ENCODE measurements at regions not wholly inside any gene's neighbourhood (a gene's known extent, or its start where the extent isn't known, plus 50 kb on each side); places are given as distances from the start of the nearest gene placed in this dataset.

- no peak overlapping the region for H3K9ac ChIP-seq (ENCODE audit: low read length)
- no peak for ATAC-seq
Measured at GRCh38 chr3:27628026-27628750, 93.9 kb downstream of the EOMES start.

More at GRCh38 chr3:27628026-27628750, 93.9 kb downstream of the EOMES start:
- intact Hi-C loops (cut with micrococcal nuclease): no loop called here
- Histone ChIP-seq H3K27me3 (ENCODE audit: insufficient read depth, low read length) (no peaks in the 10 kb centered on the region), H3K4me1 (ENCODE audit: control insufficient read depth in 1 of 2, insufficient read depth in 2 of 2, low read length in 2 of 2) (no peaks in the 10 kb centered on the region), H3K79me2 (ENCODE audit: insufficient read depth, low read length) (no peaks in the 10 kb centered on the region), H3K4me3 (replicated peaks in 1 of 2; ENCODE audit: low read depth in 1 of 2, low read length in 2 of 2) (no peak overlapping the region), H3K36me3 (ENCODE audit: control insufficient read depth in 1 of 2, insufficient read depth in 2 of 2, low read length in 2 of 2) (no peaks in the 10 kb centered on the region), H4K20me1 (ENCODE audit: insufficient read depth) (no peaks in the 10 kb centered on the region), H3K4me2 (ENCODE audit: low read length) (no peak overlapping the region), H3K9me3 (ENCODE audit: control insufficient read depth in 1 of 2, insufficient read depth in 1 of 2, low read depth in 1 of 2, low read length in 2 of 2) (no peaks in the 10 kb centered on the region), H2AFZ (ENCODE audit: low read depth, low read length, poor library complexity, severe bottlenecking) (no peak overlapping the region), H3K9me2 (ENCODE audit: insufficient read depth) (0 out of 2 replicates have a peak, but pooled peaks cover 5% of the 10 kb centered on the region), H3K27ac (ENCODE audit: low read depth, low read length) (no peak overlapping the region)
- RAD21 ChIA-PET (ENCODE audit: low non-redundant PET in 1 of 2, low total read pairs in 2 of 2, uncharacterized antibody in 2 of 2, unreplicated experiment in 2 of 2): no interaction called here
- no peak for DNase-seq (ENCODE audit: low read depth, low spot score)
- POLR2A ChIA-PET: no interaction called here
- CTCF ChIA-PET: no interaction called here
- TF ChIP-seq MAX (IDR thresholded peaks at IDR 0.05) (no peak), POLR2A (IDR thresholded peaks at IDR 0.05; ENCODE audit: borderline replicate concordance, extremely low read depth, insufficient read depth, insufficient read length) (no peak), SP1 (IDR thresholded peaks at IDR 0.05; ENCODE audit: low read depth) (no peak), ELF1 (IDR thresholded peaks at IDR 0.05; ENCODE audit: borderline replicate concordance, low read depth) (no peak), SIN3A (IDR thresholded peaks at IDR 0.05; ENCODE audit: low read depth) (no peak), JUND (IDR thresholded peaks at IDR 0.05) (no peak), FOSL1 (IDR thresholded peaks at IDR 0.05; ENCODE audit: low read depth) (no peak), EGR1 (IDR thresholded peaks at IDR 0.05; ENCODE audit: low read depth) (no peak), EZH2 (IDR thresholded peaks at IDR 0.05) (no peak), CEBPB (IDR thresholded peaks at IDR 0.05; ENCODE audit: low read depth) (no peak), SRF (IDR thresholded peaks at IDR 0.05; ENCODE audit: low read depth) (no peak)
- TF ChIP-seq, protein P1, sequence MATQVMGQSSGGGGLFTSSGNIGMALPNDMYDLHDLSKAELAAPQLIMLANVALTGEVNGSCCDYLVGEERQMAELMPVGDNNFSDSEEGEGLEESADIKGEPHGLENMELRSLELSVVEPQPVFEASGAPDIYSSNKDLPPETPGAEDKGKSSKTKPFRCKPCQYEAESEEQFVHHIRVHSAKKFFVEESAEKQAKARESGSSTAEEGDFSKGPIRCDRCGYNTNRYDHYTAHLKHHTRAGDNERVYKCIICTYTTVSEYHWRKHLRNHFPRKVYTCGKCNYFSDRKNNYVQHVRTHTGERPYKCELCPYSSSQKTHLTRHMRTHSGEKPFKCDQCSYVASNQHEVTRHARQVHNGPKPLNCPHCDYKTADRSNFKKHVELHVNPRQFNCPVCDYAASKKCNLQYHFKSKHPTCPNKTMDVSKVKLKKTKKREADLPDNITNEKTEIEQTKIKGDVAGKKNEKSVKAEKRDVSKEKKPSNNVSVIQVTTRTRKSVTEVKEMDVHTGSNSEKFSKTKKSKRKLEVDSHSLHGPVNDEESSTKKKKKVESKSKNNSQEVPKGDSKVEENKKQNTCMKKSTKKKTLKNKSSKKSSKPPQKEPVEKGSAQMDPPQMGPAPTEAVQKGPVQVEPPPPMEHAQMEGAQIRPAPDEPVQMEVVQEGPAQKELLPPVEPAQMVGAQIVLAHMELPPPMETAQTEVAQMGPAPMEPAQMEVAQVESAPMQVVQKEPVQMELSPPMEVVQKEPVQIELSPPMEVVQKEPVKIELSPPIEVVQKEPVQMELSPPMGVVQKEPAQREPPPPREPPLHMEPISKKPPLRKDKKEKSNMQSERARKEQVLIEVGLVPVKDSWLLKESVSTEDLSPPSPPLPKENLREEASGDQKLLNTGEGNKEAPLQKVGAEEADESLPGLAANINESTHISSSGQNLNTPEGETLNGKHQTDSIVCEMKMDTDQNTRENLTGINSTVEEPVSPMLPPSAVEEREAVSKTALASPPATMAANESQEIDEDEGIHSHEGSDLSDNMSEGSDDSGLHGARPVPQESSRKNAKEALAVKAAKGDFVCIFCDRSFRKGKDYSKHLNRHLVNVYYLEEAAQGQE (IDR thresholded peaks at IDR 0.05; ENCODE audit: low read depth): no peak
- BruUV-seq (replicated peaks): no TSS peak
